ENCODE measurements at regions not wholly inside any gene's neighbourhood (a gene's known extent, or its start where the extent isn't known, plus 50 kb on each side); places are given as distances from the start of the nearest gene placed in this dataset.

GRCh38 chr12:5244513-5244972, 187.4 kb upstream of the NTF3 start:
- DNase-seq (ENCODE audit: extremely low spot score): no peak
- WGBS: 42% methylated on average over 5 of the region's 5 CpGs
- no peaks in the 10 kb centered on the region for H3K36me3 ChIP-seq
- H3K9me3 ChIP-seq: no peaks in the 10 kb centered on the region
- peaks cover 0 to 6% (median 0%) of the 10 kb centered on the region in 4 donors for H3K4me1 ChIP-seq
- intact Hi-C loops (cut with DNase I): no loop called here
- TF ChIP-seq POLR2AphosphoS5 (IDR thresholded peaks at IDR 0.05): no peak
- TF ChIP-seq POLR2A (IDR thresholded peaks at IDR 0.05; ENCODE audit: low read depth): no peak
- TF ChIP-seq EP300 (IDR thresholded peaks at IDR 0.05): no peak
- TF ChIP-seq CTCF (IDR thresholded peaks at IDR 0.05): no peak
- H3K4me3 ChIP-seq: no peak overlapping the region
- H3K27me3 ChIP-seq: no peaks in the 10 kb centered on the region
- no peak overlapping the region for H3K27ac ChIP-seq (replicated peaks in 1 of 4)

GRCh38 chr12:5246196-5246595, 185.7 kb upstream of the NTF3 start:
- TF ChIP-seq CTCF (IDR thresholded peaks at IDR 0.05): no peak
- TF ChIP-seq EP300 (IDR thresholded peaks at IDR 0.05): no peak
- TF ChIP-seq POLR2AphosphoS5 (IDR thresholded peaks at IDR 0.05): no peak
- TF ChIP-seq POLR2A (IDR thresholded peaks at IDR 0.05; ENCODE audit: low read depth): no peak
- no peak for DNase-seq (ENCODE audit: extremely low spot score)
- Histone ChIP-seq H3K36me3 (no peaks in the 10 kb centered on the region), H3K9me3 (no peaks in the 10 kb centered on the region), H3K4me3 (no peak overlapping the region), H3K27ac (replicated peaks in 1 of 4) (no peak overlapping the region), H3K4me1 (peaks cover 0 to 6% (median 0%) of the 10 kb centered on the region in 4 donors), H3K27me3 (no peaks in the 10 kb centered on the region)
- 86% methylated on average over 3 of the region's 3 CpGs for WGBS
- intact Hi-C loops (cut with DNase I): no loop called here

GRCh38 chr12:5247144-5247543, 184.8 kb upstream of the NTF3 start:
- no peaks in the 10 kb centered on the region for H3K27me3 ChIP-seq
- no peaks in the 10 kb centered on the region for H3K9me3 ChIP-seq
- DNase-seq (ENCODE audit: extremely low spot score): no peak
- no peak overlapping the region for H3K27ac ChIP-seq (replicated peaks in 1 of 4)
- intact Hi-C loops (cut with DNase I): no loop called here
- H3K36me3 ChIP-seq: no peaks in the 10 kb centered on the region
- TF ChIP-seq POLR2AphosphoS5 (IDR thresholded peaks at IDR 0.05): no peak
- no peak for TF ChIP-seq CTCF (IDR thresholded peaks at IDR 0.05)
- no peak for TF ChIP-seq EP300 (IDR thresholded peaks at IDR 0.05)
- no peak for TF ChIP-seq POLR2A (IDR thresholded peaks at IDR 0.05; ENCODE audit: low read depth)
- 87% methylated on average over 3 of the region's 3 CpGs for WGBS
- H3K4me1 ChIP-seq: peaks cover 0 to 6% (median 0%) of the 10 kb centered on the region in 4 donors
- no peak overlapping the region for H3K4me3 ChIP-seq

- H3K4me3 ChIP-seq: no peak overlapping the region
- no peaks in the 10 kb centered on the region for H3K9me3 ChIP-seq
- no peak overlapping the region for H3K27ac ChIP-seq (replicated peaks in 1 of 4)
- H3K27me3 ChIP-seq: no peaks in the 10 kb centered on the region
- no peaks in the 10 kb centered on the region for H3K36me3 ChIP-seq
- no peak for DNase-seq (ENCODE audit: extremely low spot score)
- TF ChIP-seq POLR2AphosphoS5 (IDR thresholded peaks at IDR 0.05) (no peak), EP300 (IDR thresholded peaks at IDR 0.05) (no peak), CTCF (IDR thresholded peaks at IDR 0.05) (no peak), POLR2A (IDR thresholded peaks at IDR 0.05; ENCODE audit: low read depth) (no peak)
- H3K4me1 ChIP-seq: peaks cover 0 to 6% (median 0%) of the 10 kb centered on the region in 4 donors
- intact Hi-C loops (cut with DNase I): no loop called here
- WGBS: 85% methylated on average over 3 of the region's 3 CpGs
Measured at GRCh38 chr12:5248230-5248629, 183.7 kb upstream of the NTF3 start.

GRCh38 chr12:5248999-5249526, 182.8 kb upstream of the NTF3 start:
- TF ChIP-seq CTCF (IDR thresholded peaks at IDR 0.05) (no peak), POLR2AphosphoS5 (IDR thresholded peaks at IDR 0.05) (no peak), EP300 (IDR thresholded peaks at IDR 0.05) (no peak), POLR2A (IDR thresholded peaks at IDR 0.05; ENCODE audit: low read depth) (no peak)
- peaks cover 0 to 6% (median 0%) of the 10 kb centered on the region in 4 donors for H3K4me1 ChIP-seq
- intact Hi-C loops (cut with DNase I): no loop called here

More at GRCh38 chr12:5248999-5249526, 182.8 kb upstream of the NTF3 start:
- no peaks in the 10 kb centered on the region for H3K9me3 ChIP-seq
- no peaks in the 10 kb centered on the region for H3K27me3 ChIP-seq
- DNase-seq (ENCODE audit: extremely low spot score): no peak
- no peak overlapping the region for H3K4me3 ChIP-seq
- no peaks in the 10 kb centered on the region for H3K36me3 ChIP-seq
- WGBS: 63% methylated on average over 8 of the region's 8 CpGs
- H3K27ac ChIP-seq (replicated peaks in 1 of 4): no peak overlapping the region

Measured in esophagus muscularis mucosa (tissue), 4 donors.